Stimulated activated CD4-positive, alpha-beta T cell treated with anti-CD3 and anti-CD28 coated beads, Interleukin-15, amount 100 ng/mL, for 24 hours (primary cell): ENCODE measurements at regions not wholly inside any gene's neighbourhood (a gene's known extent, or its start where the extent isn't known, plus 50 kb on each side); places are given as distances from the start of the nearest gene placed in this dataset.
"Not testable (repeated sequence)": the region's sequence is repeated elsewhere in the genome, so short reads cannot be mapped to it uniquely, and the experiment has no call there.

Experiments used
- DNase-seq: peaks from one replicate; pipeline ENCODE4 v3.0.0-alpha.2; 2020

DNA sequence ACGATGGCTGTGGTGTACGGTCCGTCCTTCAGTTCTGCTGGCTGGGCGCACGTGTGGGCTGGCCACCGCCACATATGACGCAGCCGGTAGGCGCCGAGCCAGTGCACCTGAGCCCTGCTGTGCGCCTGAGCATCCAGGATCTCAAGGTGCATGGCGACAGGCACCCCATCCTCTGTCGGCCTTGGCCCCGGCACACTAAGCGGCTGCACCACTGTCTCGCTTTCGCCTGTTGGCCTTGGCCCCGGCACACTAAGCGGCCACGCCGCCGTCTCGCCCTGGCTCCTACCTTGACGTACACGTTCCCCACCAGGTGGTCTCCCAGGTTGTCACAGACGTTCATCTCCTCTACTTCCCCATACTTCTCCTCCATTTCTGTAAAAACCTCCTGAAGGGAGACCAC is 4034.6 kb upstream of the TPTE start:
- DNase-seq = not testable (repeated sequence)

DNA sequence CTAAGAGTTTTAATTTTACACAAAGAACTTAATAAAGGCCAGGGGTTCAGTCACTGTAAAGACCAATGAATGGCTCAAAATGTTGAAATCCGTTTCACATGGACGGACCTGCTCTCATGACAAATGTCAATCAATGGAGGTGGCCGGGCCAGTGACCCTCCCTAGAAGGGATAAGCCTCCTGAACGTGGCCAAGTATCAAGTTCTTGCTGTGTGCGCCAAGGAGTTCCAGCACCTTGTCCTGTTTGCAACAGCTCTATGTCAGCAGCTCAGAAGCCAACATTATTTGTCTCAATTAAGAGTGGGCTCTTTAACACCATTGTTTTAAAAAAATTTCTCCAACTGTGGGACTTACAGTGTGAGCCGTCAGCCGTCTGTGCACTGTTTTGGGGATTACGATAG is 4028.7 kb upstream of the TPTE start:
- not testable (repeated sequence) for DNase-seq

DNA sequence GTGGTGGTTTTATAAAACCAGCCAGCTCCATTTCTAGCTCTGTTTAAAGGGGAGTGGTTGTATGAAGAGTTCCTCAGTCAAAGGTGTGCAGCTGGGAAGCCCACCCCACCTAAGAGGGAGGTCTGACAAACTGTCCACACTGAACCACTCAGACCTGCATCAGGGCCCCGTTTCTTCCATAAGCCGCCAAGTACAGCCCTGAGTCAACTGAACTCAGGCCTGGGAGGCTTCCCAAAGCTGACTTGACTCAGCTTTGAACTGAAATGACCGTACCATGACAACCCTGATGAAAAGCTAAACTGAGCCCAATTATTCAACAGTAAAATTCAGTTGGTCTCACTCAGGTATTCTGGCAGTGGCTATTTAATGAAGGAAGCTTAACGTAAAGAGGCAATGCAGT is 4027.4 kb upstream of the TPTE start:
- DNase-seq = not testable (repeated sequence)

DNA sequence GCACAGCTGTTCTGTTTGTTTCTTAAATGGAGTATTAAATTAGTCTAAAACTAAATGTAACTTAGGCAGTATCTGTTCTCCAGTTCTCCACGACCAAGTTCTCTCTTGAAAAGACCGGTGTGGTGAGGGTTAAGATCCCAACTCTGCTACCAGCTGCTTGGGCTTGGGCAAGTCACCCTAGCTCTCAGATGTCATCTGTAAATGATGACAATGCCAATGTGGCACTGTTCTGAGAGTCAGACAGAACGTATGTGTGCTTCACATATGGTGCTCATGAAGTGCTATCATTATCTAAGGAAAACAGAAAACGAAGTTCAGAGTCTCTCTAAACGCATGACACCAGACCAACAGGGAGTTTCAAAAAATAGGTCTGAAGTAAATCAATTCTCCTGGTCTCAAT is 4025.0 kb upstream of the TPTE start:
- not testable (repeated sequence) for DNase-seq

DNA sequence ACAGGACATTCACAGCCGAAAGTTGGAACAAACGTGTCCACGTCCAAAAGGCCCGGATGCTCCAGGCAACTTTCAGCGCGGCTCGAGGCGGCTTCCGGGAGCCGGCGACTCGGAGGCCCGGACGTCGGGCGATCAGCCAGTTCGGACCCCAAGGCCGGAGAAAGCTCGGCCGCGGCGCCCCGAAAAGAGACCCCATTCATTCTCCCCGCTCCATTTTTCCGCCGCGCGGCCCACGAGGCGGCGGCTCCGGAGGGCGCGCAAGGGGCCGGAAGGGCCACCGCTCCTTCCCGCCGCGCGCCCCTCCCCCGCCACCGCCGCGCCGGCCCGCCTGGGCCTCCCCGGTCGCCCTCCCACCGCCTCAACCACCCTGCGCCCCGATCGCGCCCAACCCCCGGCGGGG is 4022.7 kb upstream of the TPTE start:
- DNase-seq = not testable (repeated sequence)

DNA sequence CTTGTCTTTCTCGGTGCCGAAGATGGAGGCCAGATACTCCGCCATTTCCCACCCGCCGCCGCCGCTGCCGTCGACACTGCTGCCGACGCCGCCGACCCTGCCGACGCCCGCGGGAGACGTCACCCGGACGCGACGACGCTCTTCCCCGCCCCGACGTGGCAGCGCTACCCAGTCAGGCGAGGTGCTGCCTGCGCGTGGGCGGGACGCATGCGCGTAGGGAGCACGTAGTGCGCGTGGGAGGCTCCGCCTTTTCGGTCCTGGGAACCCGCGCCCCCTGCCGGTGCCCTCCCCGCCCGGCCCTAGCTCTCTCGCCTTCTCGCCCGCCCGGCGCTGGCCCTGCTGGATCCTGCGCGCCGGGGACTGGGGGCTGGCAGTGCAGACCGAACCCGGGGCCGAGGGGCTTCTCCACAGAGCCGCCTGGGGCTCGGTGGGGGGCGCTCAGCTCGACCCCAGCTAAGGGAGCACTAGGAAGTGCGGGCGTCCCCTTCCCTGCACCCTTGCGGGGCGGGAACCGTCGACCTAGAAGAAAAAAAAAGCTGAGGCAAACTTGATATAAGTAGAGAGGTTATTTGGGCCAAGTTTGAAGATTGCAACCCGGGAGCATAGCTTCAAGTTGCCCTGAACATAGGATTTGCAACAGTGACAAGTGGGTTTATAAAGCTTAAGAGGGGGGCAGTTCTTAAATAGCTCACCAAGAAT is 4022.1 kb upstream of the TPTE start:
- DNase-seq = not testable (repeated sequence)

DNA sequence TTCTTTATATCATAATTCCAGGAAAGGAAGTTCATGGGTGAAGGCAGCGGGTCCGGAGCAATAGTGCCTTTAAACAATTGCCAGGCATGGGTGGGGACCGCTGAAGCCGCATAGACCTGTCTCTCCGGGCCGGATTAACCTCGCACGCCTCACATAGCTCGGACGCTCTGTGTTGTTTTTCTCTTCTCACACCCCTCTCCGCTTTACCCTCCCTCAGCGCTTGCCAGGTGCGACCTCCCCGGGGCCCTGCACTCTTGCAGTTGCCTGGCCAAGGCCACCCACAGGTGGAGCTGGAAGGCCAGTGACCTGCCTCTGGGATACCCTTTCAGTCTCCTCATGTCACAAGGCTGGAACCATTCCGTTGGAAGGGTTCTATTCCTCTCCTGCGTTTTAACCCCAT is 4021.5 kb upstream of the TPTE start:
- DNase-seq = not testable (repeated sequence)

DNA sequence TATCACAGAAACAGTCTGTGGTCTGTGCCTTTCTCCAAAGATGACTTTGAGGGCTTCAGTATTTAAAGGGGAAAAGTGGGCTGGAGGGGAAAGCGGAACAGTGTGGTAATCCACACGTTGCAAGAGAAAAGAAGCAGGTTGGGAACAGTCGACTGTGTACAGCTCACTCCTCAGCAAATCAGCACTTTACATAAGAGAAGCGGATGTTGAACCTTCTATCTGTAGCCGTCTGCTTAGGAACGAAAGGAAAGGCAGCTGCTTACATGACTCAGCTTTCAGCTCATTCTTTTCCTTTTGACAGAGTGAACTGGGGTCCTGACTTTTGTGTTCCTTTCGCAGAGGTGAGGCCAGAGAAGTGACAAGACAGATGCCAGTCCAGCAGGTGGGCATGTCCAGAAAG is 4020.7 kb upstream of the TPTE start:
- not testable (repeated sequence) for DNase-seq

DNA sequence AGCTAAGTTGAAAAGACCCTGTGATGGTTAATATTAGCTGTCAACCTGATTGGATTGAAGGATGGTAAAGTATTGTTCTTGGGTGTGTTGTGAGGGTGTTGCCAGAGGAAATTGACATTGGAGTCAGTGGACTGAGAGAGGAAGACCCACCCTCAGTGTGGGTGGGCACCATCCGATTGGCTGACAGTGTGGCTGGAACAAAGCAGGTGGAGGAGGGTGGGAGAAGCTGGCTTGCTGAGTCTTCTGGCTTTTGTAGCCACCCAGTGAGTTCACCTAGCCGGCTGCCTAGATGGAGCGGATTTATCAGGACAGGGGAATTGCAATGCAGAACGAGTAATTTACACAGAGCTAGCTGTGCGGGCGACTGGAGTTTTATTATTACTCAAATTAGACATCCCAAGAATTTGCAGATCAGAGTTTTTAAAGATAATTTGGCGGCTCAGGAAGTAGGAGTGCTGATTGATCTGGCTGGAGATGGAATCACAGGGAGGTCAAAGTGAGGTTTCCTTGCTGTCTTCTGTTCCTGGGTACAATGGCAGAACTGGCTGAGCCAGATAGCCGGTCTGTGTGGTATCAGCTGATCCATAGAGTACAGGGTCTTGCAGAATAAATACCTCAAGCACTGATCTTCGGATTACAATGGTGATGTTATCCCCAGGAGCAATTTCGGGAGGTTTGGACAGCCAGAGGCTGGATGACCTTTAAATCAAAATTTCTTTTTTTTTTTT is 4015.1 kb upstream of the TPTE start:
- not testable (repeated sequence) for DNase-seq

DNA sequence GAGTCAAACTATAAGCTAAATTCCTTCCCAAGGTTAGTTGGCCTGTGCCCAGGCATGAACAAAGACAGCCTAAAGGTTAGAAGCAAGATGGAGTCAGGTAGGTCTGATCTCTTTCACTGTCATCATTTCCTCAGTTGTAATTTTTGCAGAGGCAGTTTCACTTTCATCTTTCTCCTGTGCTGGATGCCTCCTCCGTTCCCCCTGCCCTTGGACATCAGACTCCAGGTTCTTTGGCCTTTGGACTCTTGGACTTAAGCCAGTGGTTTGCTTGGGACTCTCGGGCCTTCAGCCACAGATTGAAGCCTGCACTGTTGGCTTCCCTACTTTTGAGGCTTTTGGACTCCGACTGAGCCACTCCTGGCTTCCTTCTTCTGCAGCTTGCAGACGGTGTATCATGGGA is 4013.8 kb upstream of the TPTE start:
- DNase-seq = not testable (repeated sequence)

DNA sequence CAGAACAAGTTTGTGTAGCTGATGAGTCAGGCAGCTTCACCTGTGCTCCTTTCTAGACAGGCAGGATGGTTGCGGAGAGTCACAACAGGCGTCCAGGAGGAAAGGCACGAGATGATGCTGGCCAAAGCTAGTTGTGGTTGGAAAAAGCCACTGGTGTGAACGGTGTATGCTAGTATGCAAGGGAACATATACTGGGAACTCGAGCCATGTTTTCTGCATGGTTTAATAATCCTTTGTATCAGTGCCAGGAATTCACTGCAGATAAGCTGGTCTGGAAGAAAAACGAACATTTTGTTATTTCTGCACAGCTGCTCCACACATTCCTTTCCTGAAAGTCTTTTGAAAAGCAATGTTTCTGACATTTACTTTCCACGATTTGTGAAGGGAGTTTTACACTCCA is 3999.6 kb upstream of the TPTE start:
- DNase-seq = not testable (repeated sequence)

DNA sequence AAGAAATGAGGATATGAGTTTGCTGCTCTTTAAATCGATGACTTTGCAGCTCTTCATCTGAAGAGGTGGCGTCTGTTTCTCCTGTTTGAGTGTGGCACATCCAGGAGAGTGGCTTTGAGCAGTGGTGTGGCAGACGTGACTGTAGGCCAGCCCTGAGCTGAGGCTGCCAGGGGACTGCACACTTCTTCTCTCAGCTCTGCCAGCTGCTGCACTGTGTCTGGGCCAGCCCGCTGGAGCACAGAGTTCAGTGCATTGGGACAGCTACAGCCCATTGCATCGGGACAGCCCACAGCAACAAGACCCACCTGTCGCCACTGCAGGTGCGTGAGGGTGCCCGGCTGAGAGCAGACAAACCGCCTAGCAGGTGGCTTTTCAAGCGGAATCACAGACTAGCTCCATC is 3995.2 kb upstream of the TPTE start:
- not testable (repeated sequence) for DNase-seq

DNA sequence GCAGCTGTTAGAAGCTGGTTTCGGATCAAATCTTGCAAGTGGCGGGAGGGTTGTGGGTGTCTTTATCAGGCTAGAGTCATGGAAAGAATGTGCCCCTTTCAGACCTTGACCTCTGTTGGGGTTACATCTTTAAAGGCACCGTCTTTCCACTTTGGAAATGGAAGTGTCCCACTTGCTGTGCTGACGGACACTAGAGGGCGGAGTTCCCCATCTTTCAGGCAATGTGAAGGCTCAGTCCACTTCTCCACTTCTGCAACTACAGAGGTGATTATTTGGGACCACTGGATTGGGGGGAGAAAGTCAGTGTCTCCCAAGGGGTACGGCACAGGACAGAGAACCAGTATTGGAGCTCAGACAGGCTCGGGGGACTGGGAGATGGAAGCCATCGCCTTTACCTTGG is 3990.7 kb upstream of the TPTE start:
- DNase-seq = not testable (repeated sequence)

DNA sequence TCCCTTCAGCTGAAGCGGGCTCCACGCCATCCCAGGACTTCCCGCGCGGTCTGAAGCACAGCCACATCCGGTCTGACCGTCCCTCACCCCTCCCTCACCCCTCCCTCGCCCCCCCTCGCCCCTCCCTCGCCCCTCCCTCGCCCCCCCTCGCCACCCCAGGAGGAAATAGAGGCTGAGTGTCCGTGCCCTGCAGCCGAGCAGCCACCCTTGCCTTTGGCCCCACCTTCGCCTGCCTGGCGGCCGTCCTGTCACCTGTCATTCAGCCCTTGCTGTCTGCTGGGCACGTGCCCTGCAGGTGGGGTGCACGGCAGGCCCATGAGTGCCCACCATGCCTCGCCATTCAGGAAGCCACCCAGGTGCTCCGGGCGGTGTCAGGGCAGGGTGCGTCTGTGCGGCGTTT is 3988.1 kb upstream of the TPTE start:
- not testable (repeated sequence) for DNase-seq

DNA sequence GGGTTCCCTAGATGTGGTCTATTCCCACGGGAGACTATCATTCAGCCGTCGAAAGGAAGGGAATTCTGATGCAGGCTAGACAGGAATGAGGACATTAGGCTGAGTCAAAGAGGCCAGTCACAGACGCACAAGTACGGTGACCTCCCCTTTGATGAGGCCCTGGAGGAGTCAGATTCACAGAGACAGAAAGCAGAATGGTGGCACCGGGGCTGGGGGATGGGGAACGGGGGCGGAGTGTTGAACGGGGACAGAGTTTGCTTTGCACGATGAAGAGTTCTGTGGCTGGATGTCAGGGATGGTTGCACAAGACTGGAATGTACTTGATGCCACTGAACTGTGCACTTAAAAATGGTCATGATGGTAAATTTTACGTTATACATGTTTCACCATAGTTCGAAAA is 3983.1 kb upstream of the TPTE start:
- DNase-seq = not testable (repeated sequence)

DNA sequence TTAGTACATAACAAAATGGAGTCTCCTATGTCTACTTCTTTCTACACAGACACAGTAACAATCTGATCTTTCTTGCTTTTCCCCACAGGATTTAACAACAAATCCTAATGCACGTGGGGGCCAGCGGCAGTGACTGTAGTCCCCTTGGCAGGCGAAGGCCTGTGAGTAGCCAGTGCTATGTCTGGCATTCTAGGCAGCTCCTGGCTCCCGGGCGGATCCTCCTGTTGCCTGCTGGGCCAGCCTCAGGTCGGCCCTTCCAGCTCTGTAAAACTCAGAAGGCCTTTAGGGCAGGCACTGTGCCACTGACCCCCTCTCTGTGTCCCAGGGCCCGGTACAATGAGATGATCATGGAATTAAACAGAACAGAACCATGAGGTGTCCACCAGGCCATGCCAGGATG is 3981.7 kb upstream of the TPTE start:
- DNase-seq = not testable (repeated sequence)

DNA sequence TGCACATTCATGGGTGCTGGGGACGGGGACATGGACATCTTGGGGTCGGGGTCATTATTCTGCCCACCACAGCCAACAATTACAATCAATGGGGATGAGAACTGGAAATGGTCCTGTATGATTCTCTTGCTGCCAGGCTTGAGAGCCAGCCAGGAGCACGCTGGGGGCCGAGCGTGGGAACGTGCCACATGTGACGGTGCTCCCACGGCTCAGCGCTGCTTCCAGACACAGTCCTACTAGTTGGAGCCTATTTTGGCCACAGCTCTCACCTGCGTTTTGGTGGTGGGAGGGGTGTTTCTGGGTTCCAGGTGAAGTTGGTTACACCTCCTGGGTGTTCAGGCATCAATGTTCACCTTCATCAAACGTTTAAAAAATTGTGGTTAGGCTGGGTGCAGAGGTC is 3980.3 kb upstream of the TPTE start:
- not testable (repeated sequence) for DNase-seq

DNA sequence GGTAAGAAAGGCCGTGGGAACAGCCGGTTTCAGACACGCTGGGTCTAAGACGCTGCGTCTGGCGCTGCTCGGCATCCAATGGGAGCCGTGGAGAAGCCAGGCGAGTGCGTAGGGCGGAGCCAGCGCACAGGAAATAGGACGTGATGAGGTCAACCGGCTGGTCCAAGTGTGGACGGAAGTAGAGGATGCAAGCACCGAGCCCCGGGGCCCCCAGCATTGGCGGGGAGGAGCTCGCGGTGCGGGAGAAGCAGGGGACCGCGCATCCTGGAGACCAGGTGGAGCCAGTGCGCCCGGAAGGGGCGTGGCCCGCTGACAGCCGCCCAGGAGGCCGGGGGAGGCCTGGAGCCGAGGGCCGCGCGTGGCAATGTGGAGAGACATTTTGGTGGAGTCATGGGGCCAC is 3976.1 kb upstream of the TPTE start:
- DNase-seq = not testable (repeated sequence)

DNA sequence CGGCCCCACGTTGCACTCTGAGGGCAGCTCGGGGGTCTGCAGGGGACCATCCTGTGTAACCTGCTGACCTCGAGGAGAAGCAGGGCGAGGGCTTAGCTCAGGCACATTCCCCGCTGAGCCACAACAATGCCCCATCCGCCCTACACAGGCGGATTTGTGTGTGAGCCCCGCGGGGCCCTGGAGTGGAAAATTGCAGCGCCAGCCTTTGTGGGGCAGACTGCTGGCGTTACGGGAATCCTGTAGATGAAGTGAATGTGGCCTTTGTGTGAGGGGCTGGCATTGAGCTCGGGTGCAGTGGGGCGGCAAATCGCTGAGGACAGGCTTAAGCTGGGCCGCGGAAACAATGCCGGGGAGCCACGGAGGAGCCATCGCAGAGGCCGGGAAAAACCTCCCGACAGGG is 3970.3 kb upstream of the TPTE start:
- not testable (repeated sequence) for DNase-seq

DNA sequence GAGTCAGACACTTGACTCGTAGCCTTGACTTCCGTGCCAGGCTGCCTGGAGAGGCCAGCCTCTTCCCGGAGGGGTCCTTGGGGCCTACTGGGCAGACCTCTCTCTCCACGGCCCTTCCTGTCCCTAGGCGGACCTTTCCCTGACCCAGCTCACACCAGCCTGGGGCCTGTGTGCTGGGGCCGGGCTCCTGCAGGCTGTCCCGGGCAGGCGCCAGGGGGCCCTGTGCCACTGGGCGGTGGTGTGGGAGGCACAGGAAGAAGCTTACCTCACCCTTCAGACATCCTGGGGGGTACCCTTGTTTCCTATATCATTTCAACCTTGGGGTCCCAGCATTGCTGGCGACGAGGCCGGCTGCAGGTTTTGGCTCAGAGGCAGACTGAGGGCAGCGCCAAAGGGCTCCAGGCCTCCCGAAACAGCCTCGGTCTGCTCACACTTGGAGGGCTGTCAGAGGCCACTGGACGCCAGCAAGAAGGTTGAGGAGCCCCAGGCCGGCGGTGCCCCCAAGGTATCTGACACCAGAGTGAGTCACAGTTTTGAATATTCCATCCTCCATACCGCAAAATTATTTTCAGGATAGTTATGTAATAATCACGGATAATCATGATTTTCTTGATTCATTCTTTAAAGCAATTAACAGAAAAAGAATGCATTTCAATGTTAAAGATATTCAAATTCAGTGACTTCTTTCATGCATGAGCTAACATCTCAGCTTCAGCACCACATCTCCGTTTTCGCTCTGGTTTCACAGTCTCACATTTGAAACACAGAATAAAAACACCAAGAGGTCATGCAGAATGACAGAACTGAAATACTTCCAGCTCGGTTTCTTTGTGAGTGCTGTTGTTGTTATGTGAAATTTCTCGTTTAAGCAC is 3967.6 kb upstream of the TPTE start:
- not testable (repeated sequence) for DNase-seq

DNA sequence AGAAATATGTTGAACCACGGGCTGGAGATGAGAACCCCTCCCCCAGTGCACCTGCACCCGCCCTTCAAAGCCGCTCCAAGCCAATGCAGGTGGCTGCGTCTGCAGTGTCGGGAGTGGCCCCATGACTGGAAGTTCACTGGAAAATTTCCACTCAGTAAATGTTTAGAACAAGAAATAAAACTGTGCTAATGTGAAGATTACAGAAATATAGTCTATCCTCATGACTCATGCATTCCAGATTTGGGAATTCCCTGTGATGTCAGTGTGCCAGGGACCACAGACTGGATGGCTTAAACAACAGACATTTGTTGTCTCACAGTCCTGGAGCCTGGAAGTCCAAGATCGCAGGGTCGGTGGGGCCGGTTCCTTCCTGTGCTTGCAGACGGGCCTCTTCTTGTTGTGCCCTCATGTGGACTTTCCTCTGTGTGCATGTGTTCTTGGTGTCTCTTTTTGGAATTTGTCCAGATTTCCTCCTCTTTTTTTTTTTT is 3967.0 kb upstream of the TPTE start:
- DNase-seq = not testable (repeated sequence)

DNA sequence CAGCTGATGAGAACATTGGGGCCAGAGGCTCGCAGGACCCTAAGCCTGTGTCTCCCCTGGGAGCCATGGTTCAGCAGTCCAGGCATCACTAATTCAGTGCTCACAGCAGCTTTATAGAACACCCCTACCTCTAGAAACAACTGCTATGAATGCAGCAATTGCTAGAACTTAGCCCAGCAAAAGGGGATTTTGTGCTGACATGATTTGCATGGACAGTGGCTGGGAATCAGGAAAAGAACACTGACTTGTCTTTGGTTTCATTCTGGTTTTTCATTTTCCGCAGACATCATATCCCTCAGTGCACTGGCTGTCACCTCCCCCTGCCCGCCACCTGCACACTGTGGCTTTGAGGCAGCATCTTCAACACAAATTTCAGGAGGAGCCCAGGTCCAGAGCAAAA is 3964.9 kb upstream of the TPTE start:
- DNase-seq = not testable (repeated sequence)

DNA sequence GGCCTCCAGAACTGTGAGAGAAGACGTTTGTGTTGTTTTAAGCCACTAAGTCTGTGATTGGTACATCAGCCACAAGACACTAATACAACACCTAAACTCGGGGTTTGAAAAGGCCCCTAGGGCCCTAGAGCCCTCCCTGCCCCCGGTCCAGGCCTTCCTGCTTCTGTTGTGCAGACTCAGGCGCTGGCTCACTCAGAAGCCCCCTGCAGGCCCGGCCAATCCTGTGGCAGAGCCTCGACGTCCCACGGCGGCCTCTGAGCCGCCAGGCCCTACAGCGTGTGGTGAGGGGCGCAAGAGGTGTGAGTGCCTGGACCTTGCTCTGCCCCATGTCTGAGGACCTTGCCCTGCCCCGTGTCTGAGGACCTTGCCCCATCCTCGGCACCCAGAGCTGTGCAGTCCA is 3964.0 kb upstream of the TPTE start:
- not testable (repeated sequence) for DNase-seq
